Activated naive CD4-positive, alpha-beta T cell treated with anti-CD3 and anti-CD28 coated beads, Interleukin-2, amount 10 ng/mL, durations not matched to agents 7 days and 5 days (primary cell): ENCODE measurements at regions not wholly inside any gene's neighbourhood (a gene's known extent, or its start where the extent isn't known, plus 50 kb on each side); places are given as distances from the start of the nearest gene placed in this dataset.

Experiments used
- CTCF ChIA-PET: fragments of 350-600 bp; sonication (Branson Sonifier 250); formaldehyde crosslinking; loops from one replicate; lab custom pipeline; 2021; ENCODE audit warnings: antibody characterized with exemption; lab: Charles Lee
- DNase-seq: peaks from one replicate; pipeline ENCODE4 v3.0.0-alpha.2; 2020
- H3K27ac Mint-ChIP-seq: one replicate; pipeline ENCODE4 v1.8.0; 2021; ENCODE audit warnings: mild to moderate bottlenecking, moderate library complexity, mixed read lengths
- H3K27me3 Mint-ChIP-seq: one replicate; pipeline ENCODE4 v1.8.0; 2021; ENCODE audit warnings: mild to moderate bottlenecking, mixed read lengths
- H3K36me3 Mint-ChIP-seq: one replicate; pipeline ENCODE4 v1.8.0; 2021; ENCODE audit warnings: mixed read lengths
- H3K4me1 Mint-ChIP-seq: one replicate; pipeline ENCODE4 v1.8.0; 2021; ENCODE audit warnings: mixed read lengths
- H3K4me3 Mint-ChIP-seq: one replicate; pipeline ENCODE4 v1.8.0; 2021; ENCODE audit warnings: mild to moderate bottlenecking, moderate library complexity, mixed read lengths
- H3K9me3 Mint-ChIP-seq: one replicate; pipeline ENCODE4 v1.8.0; 2021; ENCODE audit warnings: mixed read lengths

DNA sequence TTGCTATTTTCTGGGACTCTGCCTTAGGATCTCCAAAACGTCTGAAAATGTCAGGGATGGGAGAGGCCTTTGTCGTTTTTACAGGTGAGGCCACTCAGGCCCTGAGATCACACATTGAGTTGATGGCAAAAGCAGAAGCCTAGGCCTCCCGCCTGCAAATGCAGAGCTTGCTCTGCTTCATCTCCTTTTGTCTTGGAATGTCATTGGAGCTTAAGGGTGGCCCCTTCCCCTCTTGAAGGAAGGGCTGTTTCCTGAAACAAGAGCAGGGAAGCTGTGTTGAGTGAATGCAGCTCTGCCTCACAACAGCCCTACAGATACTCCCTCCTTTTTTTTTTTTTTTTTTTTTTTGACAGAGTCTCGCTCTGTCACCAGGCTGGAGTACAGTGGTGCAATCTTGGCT, 123.5 kb downstream of the GLI2 start:
- Mint-ChIP-seq H3K9me3 (no peaks in the 10 kb centered on the region), H3K27me3 (peaks cover 4% of the 10 kb centered on the region), H3K4me3 (no peak overlapping the region), H3K27ac (no peak overlapping the region), H3K36me3 (no peaks in the 10 kb centered on the region), H3K4me1 (no peaks in the 10 kb centered on the region)
- DNase-seq: no peak
- CTCF ChIA-PET: interaction anchor here (0.8 kb wide), 1 partner anchor 221 kb away, joined by 3 read pairs; no protein-coding TSS in a partner anchor

DNA sequence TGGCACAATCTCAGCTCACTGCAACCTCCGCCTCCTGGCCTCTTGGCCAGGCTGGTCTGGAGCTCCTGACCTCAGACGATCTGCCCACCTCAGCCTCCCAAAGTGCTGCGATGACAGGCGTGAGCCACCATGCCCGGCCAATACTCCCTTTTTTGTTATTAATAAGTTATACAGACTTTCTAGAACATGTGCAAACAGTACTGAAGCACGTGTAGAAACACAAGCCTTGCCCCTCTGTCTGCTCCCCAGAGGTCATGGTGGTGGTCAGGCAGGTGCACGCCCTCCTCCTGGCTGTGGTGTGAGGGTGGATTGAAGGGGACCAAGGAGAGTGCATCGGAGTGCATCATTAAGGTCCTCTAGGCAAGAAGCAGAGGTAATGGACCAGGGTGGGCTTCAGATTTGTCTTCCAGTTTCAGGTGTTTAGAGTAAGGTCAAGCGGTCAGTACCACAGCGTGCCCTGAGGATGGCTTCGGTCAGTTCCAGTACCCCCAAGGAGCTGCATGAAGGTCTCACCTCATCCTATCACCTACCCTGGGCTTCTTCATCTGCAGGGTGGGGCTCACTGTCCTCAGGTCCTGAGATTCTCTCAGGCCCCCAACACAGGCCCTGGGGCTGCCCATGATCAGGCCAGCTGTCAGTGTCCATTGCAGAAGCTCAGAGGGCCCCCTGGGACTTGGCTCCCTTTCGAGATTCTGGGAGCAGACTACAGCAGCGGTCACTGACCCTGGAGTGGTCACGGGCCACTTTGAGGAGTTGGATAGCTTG, 124.3 kb downstream of the GLI2 start:
- H3K9me3 Mint-ChIP-seq: no peaks in the 10 kb centered on the region
- H3K27me3 Mint-ChIP-seq: peaks cover 7% of the 10 kb centered on the region
- H3K4me3 Mint-ChIP-seq: no peak overlapping the region
- no peak overlapping the region for H3K27ac Mint-ChIP-seq
- DNase-seq: no peak
- CTCF ChIA-PET: interaction anchor here (0.8 kb wide), 1 partner anchor 220 kb away, joined by 3 read pairs; no protein-coding TSS in a partner anchor
- H3K4me1 Mint-ChIP-seq: no peaks in the 10 kb centered on the region
- H3K36me3 Mint-ChIP-seq: no peaks in the 10 kb centered on the region

DNA sequence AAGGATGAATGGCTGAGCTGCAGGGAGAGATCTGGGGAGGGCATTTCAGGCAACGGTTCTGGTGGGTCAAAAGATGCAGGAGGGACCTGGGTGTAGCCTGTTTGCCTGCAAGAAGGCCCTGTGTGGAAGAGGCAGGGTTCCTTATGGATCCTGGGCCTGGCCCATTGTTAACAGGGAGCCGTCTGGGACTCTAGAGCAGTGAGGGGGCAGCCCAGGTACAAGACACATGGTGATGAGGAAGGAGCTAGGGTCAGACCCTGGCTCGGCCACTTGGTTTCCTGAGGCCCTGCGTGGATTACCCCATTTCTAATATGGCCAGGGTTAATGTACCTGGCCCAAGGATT, 124.9 kb downstream of the GLI2 start:
- Mint-ChIP-seq H3K36me3 (no peaks in the 10 kb centered on the region), H3K4me1 (no peaks in the 10 kb centered on the region), H3K27me3 (peaks cover 13% of the 10 kb centered on the region), H3K27ac (no peak overlapping the region), H3K9me3 (no peaks in the 10 kb centered on the region), H3K4me3 (no peak overlapping the region)
- no peak for DNase-seq
- CTCF ChIA-PET: no interaction called here

DNA sequence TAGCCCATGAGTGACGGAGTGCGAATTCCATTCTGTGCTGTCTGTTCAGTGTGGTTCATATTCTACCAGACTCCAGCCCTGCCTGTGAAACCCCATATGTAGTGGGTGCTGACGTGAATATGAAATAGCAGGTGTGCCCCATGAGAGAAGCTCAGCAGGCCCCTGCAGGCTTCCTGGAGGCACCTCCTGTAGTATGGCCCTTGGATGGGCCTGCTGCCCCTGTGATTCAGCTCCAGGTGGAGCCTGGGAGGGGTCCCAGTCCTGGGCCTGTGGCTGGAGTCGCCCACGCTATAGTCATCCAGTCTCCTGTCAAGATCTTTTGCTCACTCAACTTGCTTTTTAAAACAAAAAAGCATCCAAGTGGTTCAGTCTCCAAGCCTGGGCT, 125.5 kb downstream of the GLI2 start:
- Mint-ChIP-seq H3K4me3 (no peak overlapping the region), H3K4me1 (no peaks in the 10 kb centered on the region), H3K27me3 (peaks cover 19% of the 10 kb centered on the region), H3K27ac (no peak overlapping the region), H3K9me3 (no peaks in the 10 kb centered on the region), H3K36me3 (no peaks in the 10 kb centered on the region)
- DNase-seq: no peak
- CTCF ChIA-PET: no interaction called here

DNA sequence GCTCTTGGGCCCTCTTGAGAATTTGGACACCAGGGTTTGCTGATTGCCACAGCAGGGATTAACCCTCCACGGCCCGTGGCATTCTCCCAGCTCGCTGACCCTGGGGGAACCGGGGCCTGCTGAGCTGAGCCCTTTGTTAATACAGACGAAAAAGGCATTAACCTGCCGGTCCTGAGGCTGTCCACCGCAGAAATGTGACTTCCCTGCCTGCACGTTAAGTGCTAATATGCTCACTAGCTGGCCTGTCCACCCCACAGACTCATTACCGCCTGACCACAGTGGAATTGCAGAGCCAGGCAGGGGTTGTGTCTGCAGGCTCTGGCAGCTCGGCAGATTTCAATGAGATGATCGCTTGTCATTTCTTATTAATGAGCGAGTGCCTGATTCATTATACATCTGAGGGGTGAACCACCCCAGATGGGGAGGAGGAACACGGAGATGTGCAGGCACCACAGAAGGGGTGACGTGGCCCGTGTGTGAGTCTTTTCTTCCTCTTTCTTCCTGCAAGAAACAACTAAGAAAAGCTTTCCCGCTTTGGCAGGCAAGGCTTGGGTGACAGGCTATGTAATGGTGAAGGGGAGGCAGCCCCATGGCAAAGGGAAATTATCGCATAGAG, 126.0 kb downstream of the GLI2 start:
- CTCF ChIA-PET: no interaction called here
- DNase-seq: no peak
- no peak overlapping the region for H3K27ac Mint-ChIP-seq

DNA sequence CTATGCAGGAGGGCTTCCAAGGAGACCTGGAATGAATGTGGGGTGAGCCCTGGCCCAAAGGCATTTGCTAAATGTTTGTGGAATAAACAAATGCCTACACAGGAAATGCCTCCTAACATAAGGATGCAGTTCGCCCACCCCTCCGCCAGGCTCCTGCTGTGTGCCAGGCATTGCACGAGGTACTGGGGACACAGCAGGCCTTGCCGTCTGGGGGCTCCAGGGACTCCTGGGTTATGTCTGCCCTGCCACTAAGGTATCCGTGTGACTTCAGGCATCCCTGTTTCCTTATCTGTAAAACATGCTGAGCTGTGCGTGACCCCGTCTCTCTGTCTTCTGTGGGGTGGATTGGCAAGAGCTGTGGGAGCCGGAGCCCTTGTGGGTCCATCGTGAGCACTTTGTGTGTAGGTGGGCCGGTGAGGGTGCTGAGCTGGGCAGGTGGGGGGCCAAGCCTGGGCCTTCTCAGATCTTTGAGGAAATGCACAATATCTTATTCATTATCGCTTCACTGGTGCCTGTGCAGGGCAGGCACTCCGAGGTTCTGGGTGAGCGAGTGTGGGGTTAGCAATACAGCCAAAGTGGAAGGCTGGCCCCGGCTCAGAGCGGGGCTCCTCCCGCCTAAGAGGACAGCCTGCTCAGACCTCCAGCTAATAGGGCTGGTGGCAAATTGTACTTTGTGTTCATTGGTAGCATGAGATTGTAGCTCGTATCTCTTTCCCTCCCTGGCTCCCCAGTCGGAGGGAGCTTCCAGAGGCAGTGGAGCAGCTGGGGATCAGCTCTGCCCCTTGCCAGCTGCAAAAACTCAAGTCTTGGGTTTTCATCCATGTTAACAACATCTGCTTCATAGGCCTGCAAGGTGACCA, 126.8 kb downstream of the GLI2 start:
- Mint-ChIP-seq H3K4me1 (no peaks in the 10 kb centered on the region), H3K36me3 (no peaks in the 10 kb centered on the region), H3K4me3 (no peak overlapping the region), H3K27me3 (peaks cover 32% of the 10 kb centered on the region), H3K27ac (no peak overlapping the region), H3K9me3 (no peaks in the 10 kb centered on the region)
- no peak for DNase-seq
- CTCF ChIA-PET: no interaction called here

More for the DNA sequence above, 126.0 kb downstream of the GLI2 start:
- H3K9me3 Mint-ChIP-seq: no peaks in the 10 kb centered on the region
- H3K36me3 Mint-ChIP-seq: no peaks in the 10 kb centered on the region
- H3K27me3 Mint-ChIP-seq: peaks cover 24% of the 10 kb centered on the region
- no peak overlapping the region for H3K4me3 Mint-ChIP-seq
- H3K4me1 Mint-ChIP-seq: no peaks in the 10 kb centered on the region

DNA sequence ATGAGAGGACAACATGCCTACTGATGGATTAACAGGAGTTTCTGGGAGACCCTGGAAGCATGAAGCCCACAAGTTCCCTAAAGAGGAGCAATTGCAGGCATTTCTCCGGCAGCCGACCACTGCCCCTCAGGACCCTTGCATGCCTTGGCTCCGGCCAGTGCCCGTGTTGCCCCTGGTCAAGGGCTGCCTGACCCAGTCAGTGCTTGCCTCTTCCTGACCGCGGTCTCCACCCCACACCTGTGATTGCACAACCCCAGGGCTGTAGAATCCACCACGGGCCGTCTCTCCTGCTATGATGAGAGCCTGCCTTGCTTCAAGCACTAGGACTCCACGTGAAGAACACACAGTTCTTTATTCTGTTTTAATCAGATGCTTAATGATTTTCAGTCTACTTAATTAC, 127.5 kb downstream of the GLI2 start:
- Mint-ChIP-seq H3K36me3 (no peaks in the 10 kb centered on the region), H3K4me1 (no peaks in the 10 kb centered on the region), H3K4me3 (no peak overlapping the region), H3K27ac (no peak overlapping the region), H3K27me3 (peaks cover 39% of the 10 kb centered on the region), H3K9me3 (no peaks in the 10 kb centered on the region)
- DNase-seq: no peak
- CTCF ChIA-PET: no interaction called here

DNA sequence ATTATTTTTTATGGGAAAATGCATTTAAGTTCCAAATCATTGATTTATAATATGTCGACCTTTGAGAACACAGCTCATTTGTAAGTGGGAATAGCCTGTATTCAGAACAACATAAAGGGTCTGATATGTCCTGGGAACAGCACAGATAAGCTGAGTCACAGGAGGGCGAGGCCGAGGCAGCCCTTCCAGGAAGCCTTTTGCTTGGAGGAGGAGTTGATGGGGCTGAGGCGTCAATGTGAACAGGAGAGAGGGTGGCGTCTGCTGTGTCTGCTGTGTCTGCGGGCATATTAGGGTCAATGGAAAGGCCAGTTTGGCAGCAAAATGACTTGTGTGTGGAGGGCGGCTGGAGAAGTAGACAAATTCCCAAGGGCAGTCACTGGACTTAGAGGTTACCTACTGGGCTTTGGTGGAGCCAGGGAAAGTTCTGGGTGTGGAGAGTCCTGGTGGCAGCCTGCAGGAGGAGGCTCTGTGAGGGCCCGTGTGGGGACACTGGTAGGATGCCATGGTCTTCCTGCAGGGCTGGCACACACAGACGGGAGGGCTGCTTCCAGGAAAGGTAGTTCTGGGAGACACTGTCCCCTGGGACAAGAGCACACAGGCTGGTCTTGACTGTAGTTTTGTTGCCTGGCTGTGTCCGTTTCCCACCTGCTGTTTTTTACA, 128.1 kb downstream of the GLI2 start:
- H3K4me3 Mint-ChIP-seq: no peak overlapping the region
- H3K27ac Mint-ChIP-seq: no peak overlapping the region
- no peaks in the 10 kb centered on the region for H3K9me3 Mint-ChIP-seq
- H3K36me3 Mint-ChIP-seq: no peaks in the 10 kb centered on the region
- DNase-seq: no peak
- H3K4me1 Mint-ChIP-seq: no peaks in the 10 kb centered on the region
- CTCF ChIA-PET: no interaction called here
- peaks cover 45% of the 10 kb centered on the region for H3K27me3 Mint-ChIP-seq

DNA sequence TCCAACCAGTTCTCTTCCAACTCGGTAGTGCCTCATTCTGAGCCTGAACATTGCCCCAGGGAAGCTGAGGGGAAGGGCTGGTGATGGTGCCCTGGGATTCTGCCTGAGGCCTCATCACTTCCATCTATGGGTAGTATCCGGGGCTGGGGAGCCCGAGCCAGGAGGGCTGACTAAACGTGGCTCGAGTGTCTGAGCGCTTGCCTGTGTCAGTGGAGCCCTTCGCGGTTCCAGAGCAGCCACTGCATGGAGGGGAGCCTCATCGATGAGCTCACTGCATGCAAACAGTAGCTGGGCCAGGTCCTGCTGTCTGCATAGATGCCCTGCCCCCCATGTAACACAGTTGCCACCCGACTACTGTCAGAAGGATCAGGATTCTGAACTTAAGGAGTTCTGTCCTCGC, 129.3 kb downstream of the GLI2 start:
- no peak for DNase-seq
- CTCF ChIA-PET: no interaction called here
- Mint-ChIP-seq H3K27me3 (peaks cover 50% of the 10 kb centered on the region), H3K9me3 (no peaks in the 10 kb centered on the region), H3K36me3 (no peaks in the 10 kb centered on the region), H3K27ac (no peak overlapping the region), H3K4me1 (no peaks in the 10 kb centered on the region), H3K4me3 (no peak overlapping the region)

DNA sequence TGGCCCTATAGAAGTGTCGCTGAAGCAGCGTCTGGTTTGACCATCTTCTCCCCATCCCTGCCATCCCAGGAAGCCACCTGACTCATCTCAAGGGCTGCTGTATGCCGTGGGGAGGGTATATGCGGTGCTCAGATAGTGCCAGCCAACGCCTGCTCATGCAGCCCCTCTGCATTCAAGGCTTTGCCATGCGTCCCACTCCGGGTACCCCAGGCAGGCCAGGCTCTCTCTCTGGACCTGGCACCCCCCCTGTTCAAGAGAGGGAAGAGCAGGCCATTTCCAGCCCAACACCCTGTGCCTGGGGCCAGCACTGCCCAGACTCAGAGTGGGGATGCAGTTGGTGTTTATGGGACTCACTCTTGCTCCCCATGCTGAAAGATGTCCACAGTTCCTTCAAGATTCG, 130.0 kb downstream of the GLI2 start:
- H3K27ac Mint-ChIP-seq: no peak overlapping the region
- no peaks in the 10 kb centered on the region for H3K36me3 Mint-ChIP-seq
- CTCF ChIA-PET: no interaction called here

DNA sequence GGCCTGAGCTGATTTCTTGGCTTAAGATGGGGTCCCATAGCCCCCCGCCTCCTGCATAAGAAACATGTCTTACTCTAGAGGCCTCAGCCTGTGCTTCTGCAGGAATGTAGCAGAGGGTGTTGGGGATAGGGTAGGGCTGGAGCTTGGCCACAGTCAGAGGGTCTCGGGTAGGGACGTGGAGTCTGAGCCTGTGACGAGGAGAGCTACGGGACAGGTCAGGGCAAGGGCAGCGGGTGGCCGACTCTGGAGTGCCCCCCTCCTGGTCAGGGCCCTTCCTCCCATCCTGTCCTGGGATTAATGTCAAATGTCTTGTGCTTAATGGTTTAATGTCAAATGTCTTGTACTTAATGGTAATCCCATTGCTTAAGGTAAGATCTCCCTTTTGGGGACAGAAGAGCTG, 130.4 kb downstream of the GLI2 start:
- DNase-seq: no peak

More for the DNA sequence above, 130.0 kb downstream of the GLI2 start:
- no peaks in the 10 kb centered on the region for H3K9me3 Mint-ChIP-seq
- no peak overlapping the region for H3K4me3 Mint-ChIP-seq
- H3K4me1 Mint-ChIP-seq: no peaks in the 10 kb centered on the region
- peaks cover 57% of the 10 kb centered on the region for H3K27me3 Mint-ChIP-seq
- no peak for DNase-seq

DNA sequence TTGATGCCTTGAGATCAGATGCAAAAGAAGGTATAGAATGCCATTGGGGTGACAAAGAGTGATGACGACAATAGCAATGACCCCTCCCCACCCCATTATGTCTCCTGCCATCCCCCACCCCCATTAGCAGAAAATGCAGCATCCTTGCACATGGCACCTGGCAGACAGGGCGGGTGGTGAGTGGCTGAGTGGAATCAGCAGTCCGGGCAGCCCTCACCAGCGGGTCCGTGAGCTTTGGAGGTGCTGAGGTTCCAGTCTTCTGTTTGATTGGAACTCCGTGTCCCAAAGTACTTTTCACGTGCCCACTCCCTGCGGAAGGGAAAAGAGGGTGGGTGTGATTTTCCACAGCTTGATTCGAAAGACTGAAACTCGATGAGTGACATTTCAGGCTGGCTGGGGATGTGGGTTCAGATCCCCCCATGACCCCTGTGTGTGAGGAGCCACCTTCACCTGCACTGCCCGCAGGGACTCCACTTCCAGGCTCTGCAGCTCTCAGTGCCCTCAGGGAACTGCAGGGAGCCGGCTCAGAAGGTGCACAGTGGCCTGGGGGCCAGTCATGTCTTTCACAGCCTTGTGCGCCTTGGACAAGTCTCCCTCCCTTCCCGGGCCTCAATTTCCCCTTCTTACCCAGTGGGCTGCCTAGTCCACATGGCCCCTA, 130.9 kb downstream of the GLI2 start:
- no peak overlapping the region for H3K27ac Mint-ChIP-seq
- no peak for DNase-seq
- H3K4me3 Mint-ChIP-seq: no peak overlapping the region
- H3K36me3 Mint-ChIP-seq: no peaks in the 10 kb centered on the region
- H3K27me3 Mint-ChIP-seq: peaks cover 59% of the 10 kb centered on the region
- CTCF ChIA-PET: no interaction called here
- no peaks in the 10 kb centered on the region for H3K4me1 Mint-ChIP-seq
- H3K9me3 Mint-ChIP-seq: no peaks in the 10 kb centered on the region

More for the DNA sequence above, 130.4 kb downstream of the GLI2 start:
- H3K4me1 Mint-ChIP-seq: no peaks in the 10 kb centered on the region
- H3K9me3 Mint-ChIP-seq: no peaks in the 10 kb centered on the region
- no peaks in the 10 kb centered on the region for H3K36me3 Mint-ChIP-seq
- no peak overlapping the region for H3K4me3 Mint-ChIP-seq
- no peak overlapping the region for H3K27ac Mint-ChIP-seq
- H3K27me3 Mint-ChIP-seq: peaks cover 59% of the 10 kb centered on the region
- CTCF ChIA-PET: no interaction called here

DNA sequence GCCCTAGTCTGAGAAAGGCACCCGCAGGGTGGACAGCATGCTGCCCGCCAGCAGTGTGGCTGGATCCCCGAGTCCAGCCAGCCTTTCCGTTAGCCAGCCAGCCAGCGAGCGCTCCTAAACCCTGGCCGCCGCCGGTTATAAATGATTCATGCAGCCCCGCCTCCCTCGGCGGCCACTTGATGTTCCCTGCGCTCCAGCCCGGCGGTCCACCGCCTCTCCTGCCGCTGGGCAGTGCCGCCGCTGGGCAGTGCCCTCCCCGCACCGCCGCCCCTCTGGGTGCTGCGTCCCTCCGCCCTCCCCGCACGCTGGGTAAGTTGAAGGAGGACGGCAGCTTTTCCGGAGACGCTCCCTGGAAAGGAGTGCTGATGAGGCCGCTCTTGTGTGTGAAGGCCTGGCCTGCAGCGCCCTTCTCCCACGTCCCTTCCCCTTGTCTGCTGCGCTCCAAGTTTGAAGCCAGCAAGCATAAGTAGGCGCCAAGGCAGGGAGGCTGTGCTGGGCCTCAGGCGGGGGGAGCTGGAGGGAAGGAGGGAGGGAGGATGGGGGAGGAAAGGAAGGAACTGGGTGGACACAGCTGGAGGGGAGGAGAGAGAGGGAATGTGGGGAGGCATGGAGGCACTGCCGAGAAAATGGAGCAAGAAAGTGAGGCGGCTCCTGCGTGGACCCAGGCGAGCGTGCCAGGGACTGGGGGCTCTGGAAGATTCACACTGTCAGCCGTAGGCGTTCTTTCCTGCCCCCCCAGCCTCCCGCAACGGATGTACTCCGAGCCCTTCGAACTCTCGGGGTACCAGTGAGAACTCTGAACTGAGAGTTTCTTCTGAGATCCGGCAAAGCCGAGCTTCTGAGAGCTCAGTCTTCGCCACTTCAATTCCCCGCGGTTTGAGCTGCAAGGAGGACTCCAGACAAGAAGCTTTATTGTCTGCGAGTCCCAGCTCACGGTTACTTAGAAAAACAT, 131.9 kb downstream of the GLI2 start:
- Mint-ChIP-seq H3K27ac (no peak overlapping the region), H3K36me3 (no peaks in the 10 kb centered on the region), H3K4me1 (no peaks in the 10 kb centered on the region), H3K9me3 (no peaks in the 10 kb centered on the region), H3K4me3 (no peak overlapping the region), H3K27me3 (peaks cover 59% of the 10 kb centered on the region)
- CTCF ChIA-PET: no interaction called here
- DNase-seq: no peak
